ENCODE measurements at regions not wholly inside any gene's neighbourhood (a gene's known extent, or its start where the extent isn't known, plus 50 kb on each side); places are given as distances from the start of the nearest gene placed in this dataset.

DNA sequence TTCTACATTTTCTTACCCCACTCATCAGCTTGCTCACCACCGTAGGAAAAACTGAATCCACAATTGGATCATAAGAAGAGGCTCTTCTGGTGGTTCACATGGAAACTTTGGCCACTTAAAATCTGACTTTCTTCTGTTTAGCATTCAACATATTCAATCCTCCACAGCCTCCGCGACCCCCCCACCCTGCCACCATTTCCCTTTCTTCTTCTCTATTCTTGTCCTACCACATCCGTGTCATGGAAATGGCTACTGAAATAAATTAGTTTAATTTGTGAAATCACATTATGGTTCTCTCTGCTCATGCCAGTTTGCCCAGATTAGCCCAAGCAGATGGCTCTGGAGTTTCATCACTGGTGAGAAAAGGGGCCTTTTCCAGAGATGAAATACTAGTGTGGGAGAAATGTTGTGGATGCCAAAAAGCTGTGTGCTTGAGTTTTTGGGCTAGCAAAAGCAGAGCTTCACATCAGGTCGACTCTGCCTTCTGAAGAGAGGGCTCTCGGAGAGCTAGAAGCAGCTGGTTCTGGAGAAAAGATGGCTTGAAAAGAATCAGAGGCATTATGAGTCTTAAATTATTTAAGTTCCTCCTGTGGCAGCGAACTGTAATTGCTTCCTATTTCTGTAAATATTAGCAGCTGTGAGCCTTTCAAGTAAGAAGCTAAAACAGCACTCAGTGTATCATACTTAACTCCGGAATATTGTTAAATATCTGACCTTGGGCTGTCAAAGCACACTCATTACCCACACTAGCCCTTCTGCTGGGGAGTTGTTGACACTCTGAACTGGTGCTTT lies 107.1 kb downstream of the MAT2B start:
- no peak for TF ChIP-seq POLR2AphosphoS5 (IDR thresholded peaks at IDR 0.05; ENCODE audit: borderline replicate concordance, low read depth, low read length)
- no peak for TF ChIP-seq EZH2 (IDR thresholded peaks at IDR 0.05)
- TF ChIP-seq FOXP2 (optimal IDR thresholded peaks at IDR 0.05; ENCODE audit: control extremely low read depth, extremely low read length, insufficient read depth): no peak
